ENCODE measurements at regions not wholly inside any gene's neighbourhood (a gene's known extent, or its start where the extent isn't known, plus 50 kb on each side); places are given as distances from the start of the nearest gene placed in this dataset.

DNA sequence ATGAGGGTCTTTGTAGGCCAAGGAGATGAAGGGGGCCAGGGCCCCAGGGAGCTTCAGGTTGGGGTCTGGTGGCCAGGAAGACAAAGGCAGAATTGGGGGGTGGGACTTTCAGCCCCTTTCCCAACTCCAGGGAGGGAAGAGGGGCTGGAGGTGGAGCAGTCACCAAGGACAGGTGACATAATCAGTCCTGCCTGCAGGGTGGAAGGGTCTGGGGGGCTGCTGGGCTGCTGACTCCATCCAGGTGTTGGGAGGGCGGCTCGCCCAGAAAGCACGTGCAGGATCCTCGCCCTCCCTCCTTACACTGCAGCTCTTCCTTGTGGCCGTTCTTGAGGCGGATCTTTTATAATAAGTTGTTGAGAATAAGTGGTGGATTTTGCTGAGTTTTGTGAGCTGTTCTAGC lies 1491.1 kb downstream of the TBC1D22A start:
- TF ChIP-seq, protein P1, sequence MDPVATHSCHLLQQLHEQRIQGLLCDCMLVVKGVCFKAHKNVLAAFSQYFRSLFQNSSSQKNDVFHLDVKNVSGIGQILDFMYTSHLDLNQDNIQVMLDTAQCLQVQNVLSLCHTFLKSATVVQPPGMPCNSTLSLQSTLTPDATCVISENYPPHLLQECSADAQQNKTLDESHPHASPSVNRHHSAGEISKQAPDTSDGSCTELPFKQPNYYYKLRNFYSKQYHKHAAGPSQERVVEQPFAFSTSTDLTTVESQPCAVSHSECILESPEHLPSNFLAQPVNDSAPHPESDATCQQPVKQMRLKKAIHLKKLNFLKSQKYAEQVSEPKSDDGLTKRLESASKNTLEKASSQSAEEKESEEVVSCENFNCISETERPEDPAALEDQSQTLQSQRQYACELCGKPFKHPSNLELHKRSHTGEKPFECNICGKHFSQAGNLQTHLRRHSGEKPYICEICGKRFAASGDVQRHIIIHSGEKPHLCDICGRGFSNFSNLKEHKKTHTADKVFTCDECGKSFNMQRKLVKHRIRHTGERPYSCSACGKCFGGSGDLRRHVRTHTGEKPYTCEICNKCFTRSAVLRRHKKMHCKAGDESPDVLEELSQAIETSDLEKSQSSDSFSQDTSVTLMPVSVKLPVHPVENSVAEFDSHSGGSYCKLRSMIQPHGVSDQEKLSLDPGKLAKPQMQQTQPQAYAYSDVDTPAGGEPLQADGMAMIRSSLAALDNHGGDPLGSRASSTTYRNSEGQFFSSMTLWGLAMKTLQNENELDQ (tag by site-specific recombination; IDR thresholded peaks at IDR 0.05; ENCODE audit: low read depth): no peak
- TF ChIP-seq, protein P2, sequence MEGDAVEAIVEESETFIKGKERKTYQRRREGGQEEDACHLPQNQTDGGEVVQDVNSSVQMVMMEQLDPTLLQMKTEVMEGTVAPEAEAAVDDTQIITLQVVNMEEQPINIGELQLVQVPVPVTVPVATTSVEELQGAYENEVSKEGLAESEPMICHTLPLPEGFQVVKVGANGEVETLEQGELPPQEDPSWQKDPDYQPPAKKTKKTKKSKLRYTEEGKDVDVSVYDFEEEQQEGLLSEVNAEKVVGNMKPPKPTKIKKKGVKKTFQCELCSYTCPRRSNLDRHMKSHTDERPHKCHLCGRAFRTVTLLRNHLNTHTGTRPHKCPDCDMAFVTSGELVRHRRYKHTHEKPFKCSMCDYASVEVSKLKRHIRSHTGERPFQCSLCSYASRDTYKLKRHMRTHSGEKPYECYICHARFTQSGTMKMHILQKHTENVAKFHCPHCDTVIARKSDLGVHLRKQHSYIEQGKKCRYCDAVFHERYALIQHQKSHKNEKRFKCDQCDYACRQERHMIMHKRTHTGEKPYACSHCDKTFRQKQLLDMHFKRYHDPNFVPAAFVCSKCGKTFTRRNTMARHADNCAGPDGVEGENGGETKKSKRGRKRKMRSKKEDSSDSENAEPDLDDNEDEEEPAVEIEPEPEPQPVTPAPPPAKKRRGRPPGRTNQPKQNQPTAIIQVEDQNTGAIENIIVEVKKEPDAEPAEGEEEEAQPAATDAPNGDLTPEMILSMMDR (tag by site-specific recombination; IDR thresholded peaks at IDR 0.05): no peak
- TF ChIP-seq, protein P3, sequence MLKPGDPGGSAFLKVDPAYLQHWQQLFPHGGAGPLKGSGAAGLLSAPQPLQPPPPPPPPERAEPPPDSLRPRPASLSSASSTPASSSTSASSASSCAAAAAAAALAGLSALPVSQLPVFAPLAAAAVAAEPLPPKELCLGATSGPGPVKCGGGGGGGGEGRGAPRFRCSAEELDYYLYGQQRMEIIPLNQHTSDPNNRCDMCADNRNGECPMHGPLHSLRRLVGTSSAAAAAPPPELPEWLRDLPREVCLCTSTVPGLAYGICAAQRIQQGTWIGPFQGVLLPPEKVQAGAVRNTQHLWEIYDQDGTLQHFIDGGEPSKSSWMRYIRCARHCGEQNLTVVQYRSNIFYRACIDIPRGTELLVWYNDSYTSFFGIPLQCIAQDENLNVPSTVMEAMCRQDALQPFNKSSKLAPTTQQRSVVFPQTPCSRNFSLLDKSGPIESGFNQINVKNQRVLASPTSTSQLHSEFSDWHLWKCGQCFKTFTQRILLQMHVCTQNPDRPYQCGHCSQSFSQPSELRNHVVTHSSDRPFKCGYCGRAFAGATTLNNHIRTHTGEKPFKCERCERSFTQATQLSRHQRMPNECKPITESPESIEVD (tag by site-specific recombination; IDR thresholded peaks at IDR 0.05): no peak
- TF ChIP-seq, protein P4, sequence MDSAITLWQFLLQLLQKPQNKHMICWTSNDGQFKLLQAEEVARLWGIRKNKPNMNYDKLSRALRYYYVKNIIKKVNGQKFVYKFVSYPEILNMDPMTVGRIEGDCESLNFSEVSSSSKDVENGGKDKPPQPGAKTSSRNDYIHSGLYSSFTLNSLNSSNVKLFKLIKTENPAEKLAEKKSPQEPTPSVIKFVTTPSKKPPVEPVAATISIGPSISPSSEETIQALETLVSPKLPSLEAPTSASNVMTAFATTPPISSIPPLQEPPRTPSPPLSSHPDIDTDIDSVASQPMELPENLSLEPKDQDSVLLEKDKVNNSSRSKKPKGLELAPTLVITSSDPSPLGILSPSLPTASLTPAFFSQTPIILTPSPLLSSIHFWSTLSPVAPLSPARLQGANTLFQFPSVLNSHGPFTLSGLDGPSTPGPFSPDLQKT (IDR thresholded peaks at IDR 0.05; ENCODE audit: borderline replicate concordance, low read depth, low read length): no peak
- TF ChIP-seq, protein P5, sequence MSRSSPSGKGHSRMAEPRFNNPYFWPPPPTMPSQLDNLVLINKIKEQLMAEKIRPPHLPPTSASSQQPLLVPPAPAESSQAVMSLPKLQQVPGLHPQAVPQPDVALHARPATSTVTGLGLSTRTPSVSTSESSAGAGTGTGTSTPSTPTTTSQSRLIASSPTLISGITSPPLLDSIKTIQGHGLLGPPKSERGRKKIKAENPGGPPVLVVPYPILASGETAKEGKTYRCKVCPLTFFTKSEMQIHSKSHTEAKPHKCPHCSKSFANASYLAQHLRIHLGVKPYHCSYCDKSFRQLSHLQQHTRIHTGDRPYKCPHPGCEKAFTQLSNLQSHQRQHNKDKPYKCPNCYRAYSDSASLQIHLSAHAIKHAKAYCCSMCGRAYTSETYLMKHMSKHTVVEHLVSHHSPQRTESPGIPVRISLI (tag by site-specific recombination; IDR thresholded peaks at IDR 0.05): no peak
- TF ChIP-seq ZNF501 (tag by site-specific recombination; IDR thresholded peaks at IDR 0.05) (no peak), ZNF785 (tag by site-specific recombination; IDR thresholded peaks at IDR 0.05) (no peak), IKZF3 (tag by site-specific recombination; IDR thresholded peaks at IDR 0.05) (no peak), SALL2 (tag by site-specific recombination; IDR thresholded peaks at IDR 0.05; ENCODE audit: borderline replicate concordance) (no peak)
- TF ChIP-seq, protein P6, sequence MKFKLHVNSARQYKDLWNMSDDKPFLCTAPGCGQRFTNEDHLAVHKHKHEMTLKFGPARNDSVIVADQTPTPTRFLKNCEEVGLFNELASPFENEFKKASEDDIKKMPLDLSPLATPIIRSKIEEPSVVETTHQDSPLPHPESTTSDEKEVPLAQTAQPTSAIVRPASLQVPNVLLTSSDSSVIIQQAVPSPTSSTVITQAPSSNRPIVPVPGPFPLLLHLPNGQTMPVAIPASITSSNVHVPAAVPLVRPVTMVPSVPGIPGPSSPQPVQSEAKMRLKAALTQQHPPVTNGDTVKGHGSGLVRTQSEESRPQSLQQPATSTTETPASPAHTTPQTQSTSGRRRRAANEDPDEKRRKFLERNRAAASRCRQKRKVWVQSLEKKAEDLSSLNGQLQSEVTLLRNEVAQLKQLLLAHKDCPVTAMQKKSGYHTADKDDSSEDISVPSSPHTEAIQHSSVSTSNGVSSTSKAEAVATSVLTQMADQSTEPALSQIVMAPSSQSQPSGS (tag by site-specific recombination; IDR thresholded peaks at IDR 0.05; ENCODE audit: low read depth): no peak
- TF ChIP-seq, protein P7, sequence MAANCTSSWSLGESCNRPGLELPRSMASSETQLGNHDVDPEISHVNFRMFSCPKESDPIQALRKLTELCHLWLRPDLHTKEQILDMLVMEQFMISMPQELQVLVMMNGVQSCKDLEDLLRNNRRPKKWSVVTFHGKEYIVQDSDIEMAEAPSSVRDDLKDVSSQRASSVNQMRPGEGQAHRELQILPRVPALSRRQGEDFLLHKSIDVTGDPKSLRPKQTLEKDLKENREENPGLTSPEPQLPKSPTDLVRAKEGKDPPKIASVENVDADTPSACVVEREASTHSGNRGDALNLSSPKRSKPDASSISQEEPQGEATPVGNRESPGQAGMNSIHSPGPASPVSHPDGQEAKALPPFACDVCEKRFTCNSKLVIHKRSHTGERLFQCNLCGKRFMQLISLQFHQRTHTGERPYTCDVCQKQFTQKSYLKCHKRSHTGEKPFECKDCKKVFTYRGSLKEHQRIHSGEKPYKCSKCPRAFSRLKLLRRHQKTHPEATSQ (tag by site-specific recombination; IDR thresholded peaks at IDR 0.05): no peak
